ENCODE measurements at regions not wholly inside any gene's neighbourhood (a gene's known extent, or its start where the extent isn't known, plus 50 kb on each side); places are given as distances from the start of the nearest gene placed in this dataset.
A peak's percentile ranks its signal among the peaks of the same experiment; 100 is the strongest.

DNA sequence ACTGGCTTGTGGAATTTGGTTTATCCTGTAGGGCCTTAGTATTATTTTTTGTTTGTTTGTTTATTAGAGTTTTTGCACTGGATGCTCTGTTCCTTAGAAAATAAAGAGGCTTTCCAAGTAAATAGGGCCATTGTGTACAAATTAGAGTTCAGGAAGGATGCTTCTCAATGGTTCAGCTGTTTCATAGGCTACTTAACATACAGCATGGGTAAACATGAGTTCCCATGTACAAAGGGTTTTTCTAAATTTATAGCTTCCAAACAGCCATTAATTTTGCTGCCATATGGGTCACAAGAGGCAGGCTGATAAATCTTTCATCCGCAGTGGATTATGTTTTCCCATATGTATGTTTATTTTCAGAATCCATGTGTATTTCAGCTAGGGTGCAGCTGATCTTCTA, 121.6 kb upstream of the WDR11 start:
- peak overlapping the region; percentile 50 for H3K27ac ChIP-seq
- TF ChIP-seq, protein P1, sequence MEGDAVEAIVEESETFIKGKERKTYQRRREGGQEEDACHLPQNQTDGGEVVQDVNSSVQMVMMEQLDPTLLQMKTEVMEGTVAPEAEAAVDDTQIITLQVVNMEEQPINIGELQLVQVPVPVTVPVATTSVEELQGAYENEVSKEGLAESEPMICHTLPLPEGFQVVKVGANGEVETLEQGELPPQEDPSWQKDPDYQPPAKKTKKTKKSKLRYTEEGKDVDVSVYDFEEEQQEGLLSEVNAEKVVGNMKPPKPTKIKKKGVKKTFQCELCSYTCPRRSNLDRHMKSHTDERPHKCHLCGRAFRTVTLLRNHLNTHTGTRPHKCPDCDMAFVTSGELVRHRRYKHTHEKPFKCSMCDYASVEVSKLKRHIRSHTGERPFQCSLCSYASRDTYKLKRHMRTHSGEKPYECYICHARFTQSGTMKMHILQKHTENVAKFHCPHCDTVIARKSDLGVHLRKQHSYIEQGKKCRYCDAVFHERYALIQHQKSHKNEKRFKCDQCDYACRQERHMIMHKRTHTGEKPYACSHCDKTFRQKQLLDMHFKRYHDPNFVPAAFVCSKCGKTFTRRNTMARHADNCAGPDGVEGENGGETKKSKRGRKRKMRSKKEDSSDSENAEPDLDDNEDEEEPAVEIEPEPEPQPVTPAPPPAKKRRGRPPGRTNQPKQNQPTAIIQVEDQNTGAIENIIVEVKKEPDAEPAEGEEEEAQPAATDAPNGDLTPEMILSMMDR (conservative IDR thresholded peaks at IDR 0.05) = no peak

DNA sequence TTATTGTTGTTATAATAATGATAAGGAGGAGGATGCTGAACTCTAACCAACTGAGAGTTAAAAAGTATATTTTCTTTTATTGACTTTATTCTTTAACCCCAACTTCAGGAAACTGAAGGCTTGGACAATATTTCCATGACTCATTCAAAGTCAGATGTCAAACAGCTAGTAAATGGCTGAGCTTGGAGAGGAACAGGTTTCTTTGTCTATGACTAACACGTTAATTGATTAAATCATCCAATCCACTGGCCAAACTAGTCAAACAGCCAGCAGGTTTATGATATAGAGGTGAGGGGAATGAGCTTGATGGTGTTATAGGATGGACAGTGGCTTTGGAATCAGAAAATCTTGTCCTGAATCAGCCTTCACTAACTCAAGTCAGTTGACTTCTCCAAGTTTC, 119.1 kb upstream of the WDR11 start:
- H3K27ac ChIP-seq = no peak overlapping the region
- TF ChIP-seq, protein P1 (conservative IDR thresholded peaks at IDR 0.05) = no peak

DNA sequence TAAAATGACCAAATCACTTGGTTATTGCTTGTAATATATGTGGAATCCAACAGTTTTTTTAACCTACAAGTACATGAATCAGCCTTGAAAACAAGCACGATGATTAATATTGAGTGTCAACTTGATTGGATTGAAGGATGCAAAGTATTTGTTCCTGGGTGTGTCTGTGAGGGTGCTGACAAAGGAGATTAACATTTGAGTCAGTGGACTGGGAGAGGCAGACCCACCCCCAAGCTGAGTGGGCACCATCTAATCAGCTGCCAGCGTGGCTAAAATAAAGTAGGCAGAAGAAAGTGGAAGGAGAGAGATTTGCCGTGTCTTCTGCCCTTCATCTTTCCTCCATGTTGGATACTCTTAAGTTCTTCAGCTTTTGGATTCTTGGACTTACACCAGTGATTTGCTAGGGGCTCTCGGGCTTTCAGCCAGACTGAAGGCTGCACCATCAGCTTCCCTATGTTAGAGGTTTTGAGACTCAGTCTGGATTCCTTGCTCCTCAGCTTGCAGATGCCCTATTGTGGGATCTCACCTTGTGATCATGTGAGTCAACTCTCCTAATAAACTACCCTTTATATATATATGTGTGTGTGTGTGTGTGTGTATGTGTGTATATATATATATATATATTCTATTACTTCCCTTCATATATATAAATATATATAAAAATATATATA, 118.4 kb upstream of the WDR11 start:
- TF ChIP-seq, protein P1 (conservative IDR thresholded peaks at IDR 0.05) = no peak
- H3K27ac ChIP-seq = no peak overlapping the region

DNA sequence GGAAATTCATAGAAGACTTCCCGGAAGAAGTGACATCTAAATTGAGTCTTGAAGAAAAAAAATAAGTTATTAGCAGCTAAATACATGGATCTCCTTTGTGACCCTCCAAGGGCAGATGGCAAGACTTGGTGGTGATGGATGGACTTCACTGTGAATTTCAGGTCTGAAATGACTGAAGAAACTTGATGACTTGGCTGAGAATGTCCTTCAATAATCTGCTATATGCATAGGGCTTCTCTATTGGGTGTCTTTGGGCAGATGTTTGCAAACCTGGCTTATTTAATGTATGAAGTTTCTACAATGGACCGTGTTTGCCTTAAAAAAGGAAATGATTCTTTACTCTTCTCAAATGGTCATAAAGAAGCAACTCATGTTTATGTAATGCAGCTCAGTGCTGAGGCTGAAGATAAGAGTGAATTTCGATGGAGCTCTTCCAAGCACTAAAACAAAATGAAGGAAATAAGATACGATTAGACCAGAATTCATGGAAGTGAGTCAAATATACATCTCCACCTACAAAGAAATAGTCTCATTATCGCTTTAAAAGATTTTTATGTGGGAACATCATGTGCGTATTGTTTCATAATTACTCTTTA, 116.6 kb upstream of the WDR11 start:
- TF ChIP-seq, protein P1 (conservative IDR thresholded peaks at IDR 0.05) = no peak
- no peak overlapping the region for H3K27ac ChIP-seq

DNA sequence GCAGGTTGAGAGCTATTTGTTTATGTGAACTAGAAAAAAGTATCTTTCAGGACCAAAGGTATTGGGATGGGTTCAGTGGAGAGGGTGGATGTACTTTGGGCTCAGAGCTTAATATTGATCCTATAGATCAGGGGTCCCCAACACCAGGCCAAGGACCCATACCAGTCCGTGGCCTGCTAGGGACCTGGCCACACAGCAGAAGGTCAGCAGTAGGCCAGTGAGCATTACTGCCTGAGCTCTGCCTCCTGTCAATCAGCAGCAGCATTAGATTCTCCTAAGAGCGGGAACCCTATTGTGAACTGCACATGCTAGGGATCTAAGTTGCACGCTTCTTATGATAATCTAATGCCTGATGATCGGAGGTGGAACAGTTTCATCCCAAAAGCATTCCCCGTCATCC, 115.8 kb upstream of the WDR11 start:
- TF ChIP-seq, protein P1 (conservative IDR thresholded peaks at IDR 0.05) = no peak
- H3K27ac ChIP-seq = no peak overlapping the region

DNA sequence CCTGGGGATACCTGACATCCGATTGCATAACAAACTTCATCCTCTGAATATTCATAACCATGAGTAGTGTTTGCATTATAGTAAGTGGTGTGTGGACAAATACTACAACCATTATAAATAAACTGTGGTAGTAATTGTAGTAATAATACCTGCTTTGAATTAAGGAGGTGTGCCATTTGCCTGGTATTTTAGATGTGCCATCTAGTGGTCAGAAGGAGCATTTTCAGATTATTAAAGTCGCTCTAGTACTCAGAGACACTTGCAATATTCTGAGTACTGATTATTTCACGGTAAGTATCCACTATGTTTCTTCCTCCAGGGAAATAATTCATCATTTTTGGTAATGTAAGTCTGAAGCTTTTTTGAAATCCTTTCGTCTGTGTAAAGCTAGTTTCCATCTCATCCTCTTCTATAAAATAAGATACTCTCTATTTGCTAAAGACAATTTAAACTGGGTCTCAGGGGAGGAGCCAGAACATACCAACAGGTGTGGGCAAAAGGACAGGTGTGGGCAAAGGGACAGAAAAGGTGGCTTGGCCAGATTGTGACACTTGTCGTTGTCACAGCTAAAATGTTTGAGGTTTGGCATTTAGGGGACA, 115.3 kb upstream of the WDR11 start:
- TF ChIP-seq, protein P1 (conservative IDR thresholded peaks at IDR 0.05) = peak; percentile 74
- no peak overlapping the region for H3K27ac ChIP-seq

DNA sequence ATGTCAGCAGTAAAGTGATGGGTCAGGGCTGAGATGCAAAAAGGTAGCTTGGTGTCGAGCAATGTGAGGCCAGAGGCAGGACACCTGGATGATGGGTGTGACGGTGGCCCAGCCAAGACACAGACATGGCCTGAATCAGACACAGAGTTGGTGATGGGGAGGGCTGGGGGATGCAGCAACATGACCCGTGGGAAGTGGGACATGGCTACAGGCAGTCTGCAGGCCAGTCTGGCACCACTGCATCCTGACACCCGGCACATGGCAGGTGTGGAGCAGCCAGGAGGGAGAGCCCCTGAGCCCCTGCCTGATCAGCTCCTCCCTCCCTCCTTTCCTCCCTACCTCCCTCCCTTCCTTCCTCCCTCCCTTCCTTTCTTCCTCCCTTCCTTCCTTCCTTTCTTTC, 114.8 kb upstream of the WDR11 start:
- TF ChIP-seq, protein P1 (conservative IDR thresholded peaks at IDR 0.05) = no peak
- H3K27ac ChIP-seq = no peak overlapping the region

Measured in VCaP (cell line).